Body of pancreas (tissue), 4 donors: ENCODE measurements at regions not wholly inside any gene's neighbourhood (a gene's known extent, or its start where the extent isn't known, plus 50 kb on each side); places are given as distances from the start of the nearest gene placed in this dataset.

ENCODE experiments used
- CTCF ChIP-seq, 7 experiments: fragments of 450-650 bp in 4 of 7; fragments of 200-600 bp in 3 of 7; sonication (generic) in 3 of 7; IDR thresholded peaks; one replicate each; pipeline ENCODE4 v1.5.1; 2016 to 2019; ENCODE audit warnings: antibody characterized with exemption in 7 of 7
- POLR2A ChIP-seq, 3 donors: fragments of 450-650 bp; IDR thresholded peaks; one replicate each; pipeline ENCODE4 v1.6.1; 2016; ENCODE audit warnings: antibody characterized with exemption in 3 of 3, mild to moderate bottlenecking in 2 of 3

- no peak for TF ChIP-seq CTCF (IDR thresholded peaks at IDR 0.05)
- no peak for TF ChIP-seq POLR2A (IDR thresholded peaks at IDR 0.05)
Observed at GRCh38 chr2:175437167-175437566, 255.7 kb upstream of the ATP5MC3 start.
